Neural cell (in vitro differentiated cells): ENCODE measurements at regions not wholly inside any gene's neighbourhood (a gene's known extent, or its start where the extent isn't known, plus 50 kb on each side); places are given as distances from the start of the nearest gene placed in this dataset.

Source experiments
- CTCF ChIP-seq: fragments of 450-650 bp; IDR thresholded peaks from 2 replicates; pipeline ENCODE4 v1.5.1; 2014; ENCODE audit warnings: antibody characterized with exemption, mild to moderate bottlenecking, moderate library complexity; ENCODE audit not compliant: poor library complexity, severe bottlenecking
- EZH2 ChIP-seq: fragments of 200-600, 300-800 bp; shearing (Covaris generic), sonication (generic); IDR thresholded peaks from 2 replicates; pipeline ENCODE4 v1.6.1; 2014; ENCODE audit warnings: antibody characterized with exemption, low read length, borderline replicate concordance, mild to moderate bottlenecking; ENCODE audit not compliant: insufficient read depth, poor library complexity, severe bottlenecking
- MXI1 ChIP-seq: fragments of 450-650 bp; conservative IDR thresholded peaks from 2 replicates; pipeline ENCODE4 v1.6.1; 2014; ENCODE audit warnings: antibody characterized with exemption, mild to moderate bottlenecking; ENCODE audit not compliant: poor library complexity, severe bottlenecking
- POLR2AphosphoS5 ChIP-seq: IDR thresholded peaks from 2 replicates; pipeline ENCODE4 v1.6.1; 2012

DNA sequence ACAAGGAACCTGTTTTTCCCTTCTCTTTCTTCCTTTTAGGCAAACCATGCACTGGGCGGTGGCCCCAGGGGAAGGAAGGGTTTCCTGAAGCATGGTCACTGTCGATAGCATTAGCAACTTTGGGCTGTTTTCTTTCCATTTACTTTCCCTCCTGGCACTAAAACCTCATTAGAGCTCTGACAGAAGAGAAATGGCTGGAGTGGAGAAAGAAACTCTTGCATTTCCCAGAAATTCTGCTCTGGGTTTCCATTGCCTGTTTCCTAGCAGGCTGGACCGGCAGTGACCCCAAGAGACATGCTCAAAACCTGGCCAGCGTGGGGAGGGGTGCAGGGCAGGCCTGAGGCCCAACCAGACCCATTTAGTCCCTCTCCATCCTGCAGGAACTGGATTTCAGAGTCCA, 230.7 kb upstream of the CCL2 start:
- TF ChIP-seq POLR2AphosphoS5 (no peak), CTCF (no peak), EZH2 (no peak), MXI1 (no peak)
